ENCODE measurements at regions not wholly inside any gene's neighbourhood (a gene's known extent, or its start where the extent isn't known, plus 50 kb on each side); places are given as distances from the start of the nearest gene placed in this dataset.

DNA sequence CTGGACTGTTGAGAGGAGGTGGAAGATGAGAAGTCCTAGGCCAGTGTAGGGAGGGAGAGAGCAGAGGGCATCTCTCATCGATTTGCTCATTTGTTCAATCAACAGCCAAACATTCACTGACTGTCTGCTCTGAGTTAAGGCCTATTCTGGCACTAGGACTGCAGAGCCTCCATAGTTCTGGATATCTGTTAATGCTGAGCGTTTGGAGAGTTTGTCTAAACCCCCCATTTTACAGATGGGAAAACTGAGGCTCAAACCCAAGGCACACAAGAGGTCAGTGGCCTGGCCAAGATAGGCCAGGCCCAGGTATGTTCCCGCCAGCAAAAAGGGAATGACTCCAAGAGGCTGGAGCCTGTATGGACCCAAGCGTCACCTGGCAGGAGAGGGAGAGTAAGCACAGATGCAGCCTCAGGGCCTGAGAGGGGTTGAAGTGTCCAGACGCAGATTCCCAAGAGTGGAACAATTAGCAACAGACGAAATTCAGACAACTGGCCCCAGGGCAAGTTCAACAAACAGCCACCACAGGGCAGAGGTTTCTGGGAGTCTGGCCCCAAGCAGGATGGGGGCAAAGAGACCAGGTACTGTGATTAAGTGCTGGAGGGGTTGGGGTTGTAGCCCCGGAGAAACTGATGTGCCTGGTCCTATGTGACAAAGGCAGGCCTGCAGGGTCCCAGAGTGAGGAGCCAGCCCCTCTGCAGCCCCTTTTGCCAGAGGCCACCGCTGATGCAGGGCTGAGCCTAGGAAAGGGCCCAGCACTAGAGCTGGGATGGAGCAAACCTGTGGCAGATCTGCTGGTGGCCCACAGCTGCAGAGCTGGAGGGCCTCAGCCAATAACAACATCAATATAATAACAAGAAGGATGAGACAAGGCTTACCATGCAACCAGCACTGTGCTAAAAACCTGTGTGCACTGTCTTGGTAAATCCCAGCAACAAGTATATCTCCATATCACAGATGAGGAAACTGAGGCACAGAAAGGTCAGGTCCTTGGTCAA lies 245.1 kb upstream of the TLE3 start:
- no peak for DNase-seq

DNA sequence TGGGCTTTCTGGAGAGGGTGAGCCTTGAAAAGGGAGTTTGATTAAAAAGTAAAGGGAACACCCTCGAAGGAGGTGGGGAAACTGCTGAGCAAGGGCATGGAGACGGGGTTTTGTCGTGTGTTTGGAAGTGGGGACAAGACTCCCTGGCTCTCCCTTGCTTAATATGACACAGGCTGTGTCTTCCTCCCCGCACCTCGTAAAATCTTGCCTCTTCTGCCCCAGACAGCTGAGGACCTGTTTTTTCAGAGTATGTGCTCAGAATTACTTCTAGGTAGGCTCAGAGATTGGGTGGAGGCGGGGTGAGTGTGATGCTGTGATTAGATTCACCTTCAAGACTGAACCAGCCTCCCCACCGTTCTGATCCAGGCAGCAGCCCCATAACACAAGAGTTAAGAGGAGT lies 244.4 kb upstream of the TLE3 start:
- no peak for DNase-seq

DNA sequence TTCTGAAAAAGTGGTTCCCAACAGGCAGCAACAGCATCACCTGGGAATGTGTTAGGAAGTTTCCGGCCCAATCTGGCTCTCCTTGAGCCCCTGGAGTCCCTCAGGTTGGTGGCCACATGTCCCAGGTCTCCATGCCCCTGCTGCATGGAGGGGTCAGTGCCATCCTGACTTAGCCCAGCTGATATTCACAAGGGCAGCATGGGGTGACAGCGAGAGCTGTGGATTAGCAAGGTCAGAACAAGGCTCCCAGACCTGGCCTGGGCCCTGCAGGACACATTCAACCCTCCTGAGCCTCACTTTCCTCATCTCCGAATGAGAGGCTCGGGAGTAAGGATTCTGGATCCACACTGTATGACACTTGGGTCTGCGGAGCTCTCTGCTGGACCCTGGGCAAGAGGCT lies 243.8 kb upstream of the TLE3 start:
- no peak for DNase-seq

DNA sequence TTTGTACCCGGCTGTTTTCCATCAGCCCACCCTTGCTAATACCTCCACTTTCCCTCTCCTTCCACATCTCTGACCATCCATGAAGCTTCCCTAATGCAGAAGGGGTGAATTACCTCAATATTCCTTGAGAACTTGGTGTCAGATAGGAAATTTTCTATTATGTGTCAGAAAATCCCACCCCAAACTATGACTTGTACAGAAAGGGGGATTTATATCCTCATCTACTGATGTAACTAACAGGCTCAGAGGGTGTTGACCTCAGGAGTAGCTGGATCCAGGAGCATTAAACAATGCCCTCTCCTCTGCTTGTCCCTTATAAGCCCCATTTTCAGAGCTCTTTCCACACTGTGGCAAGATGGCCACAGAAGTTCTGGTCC lies 242.8 kb upstream of the TLE3 start:
- no peak for DNase-seq

DNA sequence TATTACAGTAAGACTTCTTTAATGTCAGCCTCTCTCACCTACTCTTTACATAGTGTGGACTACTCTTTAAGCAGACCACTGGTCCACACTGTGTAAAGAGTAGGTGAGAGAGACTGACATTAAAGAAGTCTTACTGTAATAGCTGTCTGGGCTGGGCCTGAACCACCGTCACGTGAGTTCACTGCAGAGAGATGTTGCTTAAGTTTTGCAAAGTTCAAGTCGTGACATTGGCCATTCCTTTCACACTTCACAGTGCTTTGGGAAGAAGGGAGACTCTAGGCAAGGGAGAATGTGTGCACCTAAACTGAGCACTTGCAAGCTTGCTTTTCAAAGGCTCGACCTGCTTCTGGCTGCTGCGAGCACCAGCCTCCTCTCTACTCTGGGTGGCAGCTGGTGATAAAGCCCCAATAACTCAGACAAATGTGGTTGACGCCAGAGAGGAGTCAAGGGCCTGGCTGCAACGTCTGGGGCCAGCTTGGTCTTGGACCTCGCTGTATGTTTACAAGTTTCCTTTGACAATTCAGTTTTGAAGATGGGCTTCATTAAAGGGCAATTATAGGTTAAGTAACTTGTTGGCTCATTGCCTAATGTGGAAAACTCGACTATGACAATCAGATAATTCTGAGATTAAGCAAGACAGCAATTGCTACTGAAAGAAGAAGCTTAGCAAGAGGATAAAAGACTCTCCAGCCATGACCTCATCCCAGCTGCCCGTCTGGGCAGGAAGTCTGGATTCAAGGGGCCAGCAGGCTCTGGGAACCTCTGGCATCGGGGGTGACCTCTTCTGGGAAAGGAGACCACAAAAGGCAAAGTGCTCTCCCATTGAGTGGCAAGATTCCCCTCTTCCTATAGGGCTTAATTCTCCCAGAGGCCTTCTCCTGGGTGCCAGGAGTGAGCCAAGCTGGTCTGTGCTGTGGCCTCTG lies 242.1 kb upstream of the TLE3 start:
- DNase-seq: no peak

DNA sequence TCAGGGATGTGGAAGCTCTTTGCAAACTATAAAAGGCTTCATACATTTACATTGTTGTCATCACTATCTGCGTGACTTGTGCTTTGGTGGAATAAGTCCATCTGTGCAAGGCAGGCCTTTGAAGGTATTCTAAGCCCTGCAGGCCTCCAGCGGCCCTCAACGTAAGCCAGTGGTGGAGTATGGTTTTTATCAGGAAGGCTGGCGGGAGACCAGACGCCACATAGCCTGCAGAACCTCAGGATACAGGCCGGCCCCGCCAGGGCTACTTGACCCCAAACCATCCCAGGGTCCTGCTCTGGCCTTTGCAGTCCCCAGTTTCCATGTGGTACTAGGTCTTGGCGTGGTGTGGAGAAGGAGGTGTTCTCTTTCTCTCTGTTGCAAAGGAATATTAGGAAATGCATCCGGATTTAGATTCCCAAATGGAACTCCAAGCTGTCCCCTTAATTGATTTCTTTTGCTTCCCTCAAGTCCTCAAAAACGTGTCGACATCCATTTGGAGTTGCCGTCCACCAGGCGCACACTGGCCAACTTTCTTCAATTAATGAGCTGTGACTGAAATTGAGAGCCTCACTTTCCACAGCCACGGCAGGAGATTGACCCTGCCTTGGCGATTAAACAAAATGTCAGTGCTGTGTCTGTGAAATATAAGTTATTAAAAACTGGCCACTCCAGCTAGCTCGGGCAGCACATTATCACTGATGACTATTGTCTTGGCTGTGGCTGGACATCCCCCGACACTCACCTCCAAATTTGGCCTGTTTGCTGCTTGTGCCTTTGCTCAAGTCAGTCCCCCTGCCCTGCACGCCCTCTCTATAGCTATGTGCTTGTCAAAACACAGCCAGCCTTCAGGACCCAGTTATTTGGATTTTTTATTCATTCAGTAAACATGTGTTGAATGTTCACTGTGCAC lies 239.8 kb upstream of the TLE3 start:
- no peak for DNase-seq

DNA sequence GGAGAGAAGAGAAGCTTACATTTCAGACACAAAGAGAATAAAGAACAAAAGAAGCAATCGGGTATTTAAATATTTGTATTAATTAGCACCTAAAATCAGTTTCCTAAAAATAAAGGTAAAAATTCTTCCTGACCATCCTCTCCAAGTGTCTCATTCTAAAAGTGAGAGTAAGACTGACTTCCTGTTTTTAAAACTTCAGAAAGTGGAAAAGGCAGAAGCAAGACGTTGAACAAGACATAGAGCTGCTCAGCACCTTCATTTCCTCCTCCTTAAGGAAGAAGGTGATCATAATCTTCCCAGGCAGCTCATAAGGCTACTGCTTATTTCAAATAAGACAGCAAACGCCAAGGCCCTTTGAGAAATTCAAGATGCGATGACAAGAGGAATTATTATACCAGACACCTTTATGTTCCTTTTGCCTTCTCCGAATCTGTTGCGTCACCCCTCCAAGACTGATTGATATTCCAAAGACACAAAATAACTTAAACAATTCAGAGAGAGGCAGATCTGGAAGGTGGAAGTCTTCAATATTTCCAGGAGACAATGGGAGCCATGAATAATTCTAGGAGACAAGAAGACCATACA lies 238.8 kb upstream of the TLE3 start:
- DNase-seq: no peak

DNA sequence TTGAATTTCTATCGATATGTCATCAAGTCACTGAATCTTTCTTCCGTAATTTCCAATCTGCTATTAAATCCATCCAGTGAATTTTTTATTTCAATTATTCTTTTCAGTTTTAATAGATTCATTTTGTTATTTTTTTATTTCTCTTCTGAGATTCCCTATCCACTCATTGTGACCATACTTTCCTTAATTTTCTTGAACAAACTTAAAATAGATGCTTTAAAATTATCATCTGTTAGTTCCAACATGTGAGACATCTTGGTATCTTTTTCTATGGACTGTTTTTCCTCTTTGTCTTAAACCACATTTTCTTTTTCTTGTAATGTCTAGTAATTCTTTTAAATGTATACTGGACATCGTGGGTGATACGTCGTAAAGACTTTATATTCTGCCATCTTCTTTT lies 236.6 kb upstream of the TLE3 start:
- no peak for DNase-seq

DNA sequence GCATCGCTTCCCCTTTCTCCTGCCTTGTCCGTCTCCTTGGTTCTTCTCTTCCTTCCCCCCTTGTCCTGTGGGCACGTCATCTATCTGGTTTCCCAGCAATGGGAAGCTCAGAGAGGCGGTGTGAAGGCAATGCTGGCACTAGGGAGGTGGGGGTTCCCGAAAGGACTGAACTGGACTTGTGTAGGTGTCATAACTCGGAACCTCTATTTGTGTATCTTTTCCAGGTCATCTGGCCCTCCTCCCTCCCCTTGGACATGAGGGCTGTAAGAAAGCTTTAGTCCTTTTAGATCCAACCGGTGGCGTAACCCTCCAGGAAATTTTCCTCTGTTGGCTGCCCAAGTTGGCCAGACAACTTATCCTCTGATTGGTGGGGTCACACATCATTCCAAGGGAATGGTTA lies 231.5 kb upstream of the TLE3 start:
- DNase-seq: no peak

DNA sequence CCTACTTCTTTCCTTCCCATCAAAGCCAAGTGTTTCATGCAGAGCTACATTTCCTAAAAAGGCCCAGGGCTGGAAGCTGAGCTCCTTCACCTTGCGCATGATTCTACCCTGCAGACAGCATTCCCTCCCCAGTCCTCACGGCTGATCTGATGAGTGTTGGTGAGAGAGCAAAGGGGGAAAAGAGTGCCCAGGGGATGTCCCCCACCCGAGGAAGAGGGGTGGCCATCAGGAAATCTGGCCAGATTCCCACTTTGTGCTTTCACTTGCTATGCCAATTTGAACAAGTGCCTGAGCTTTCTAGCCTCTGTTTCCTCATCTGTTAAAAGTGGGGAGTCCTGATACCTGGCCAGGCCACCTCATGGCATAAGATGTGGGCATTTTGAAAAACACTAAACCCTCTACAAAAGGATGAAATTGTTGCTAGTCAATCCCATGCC lies 231.0 kb upstream of the TLE3 start:
- no peak for DNase-seq

DNA sequence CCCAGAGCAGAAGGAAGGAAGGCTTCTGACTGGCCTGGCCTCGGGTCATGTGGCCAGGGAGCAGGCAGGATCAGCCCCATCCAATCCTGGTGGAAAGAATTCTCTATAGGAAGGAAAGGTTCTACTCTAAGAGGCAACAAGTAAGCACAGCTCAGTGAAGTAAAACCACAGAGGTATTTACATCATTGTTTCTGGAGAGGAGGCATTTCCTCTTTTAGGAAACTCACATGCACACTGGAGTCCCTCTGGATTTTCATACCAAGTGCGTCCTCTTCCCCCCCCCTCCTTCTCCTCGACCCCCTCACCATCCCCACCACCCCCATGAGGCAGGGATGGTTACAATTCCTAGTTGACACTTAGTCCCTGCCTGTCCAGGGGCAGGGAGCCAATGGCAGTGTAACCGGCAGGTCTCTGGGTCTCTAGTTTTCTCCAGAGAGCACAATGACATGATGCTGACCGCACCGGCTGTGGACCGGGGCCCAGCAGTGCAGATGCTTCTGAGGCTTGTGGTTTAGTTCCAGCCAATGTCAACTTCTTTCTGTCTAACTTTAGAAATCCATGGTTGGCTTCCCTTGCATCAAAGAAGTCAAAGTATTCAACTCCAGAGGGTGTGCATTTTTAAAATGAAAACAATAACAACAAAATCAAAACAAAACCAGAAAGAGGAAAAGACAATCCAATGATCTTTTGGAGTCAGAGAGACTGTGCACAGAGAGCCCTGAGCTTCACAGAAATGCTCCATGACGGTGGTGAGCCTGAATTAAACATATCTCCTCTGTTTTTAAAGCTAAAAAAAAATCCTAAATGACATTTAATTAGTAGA lies 230.3 kb upstream of the TLE3 start:
- peak; percentile 96 for DNase-seq

DNA sequence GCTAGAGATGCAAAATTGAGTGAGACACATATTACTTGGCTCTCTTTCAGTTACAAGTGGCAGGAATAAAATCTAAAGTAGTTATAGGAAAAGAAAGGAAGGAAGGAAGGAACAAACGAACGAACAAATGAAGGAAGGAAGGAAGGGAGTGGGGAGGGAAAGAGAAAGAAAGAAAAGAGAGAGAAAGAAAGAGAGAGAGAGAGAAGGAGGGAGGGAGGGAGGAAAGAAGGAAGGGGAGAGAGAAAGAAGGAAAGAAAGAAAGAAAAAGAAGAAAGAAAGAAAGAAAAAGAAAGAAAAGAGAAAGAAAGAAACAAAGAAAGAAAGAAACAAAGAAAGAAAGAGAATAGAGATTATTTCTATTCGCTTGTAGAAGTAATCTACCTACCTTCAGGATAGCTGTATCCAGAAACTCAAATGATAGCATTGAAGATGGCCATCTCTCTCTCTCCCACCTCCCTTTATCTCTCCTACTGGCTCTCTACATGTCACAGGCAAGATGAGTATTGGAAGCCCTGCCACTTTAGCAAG lies 229.7 kb upstream of the TLE3 start:
- no peak for DNase-seq

DNA sequence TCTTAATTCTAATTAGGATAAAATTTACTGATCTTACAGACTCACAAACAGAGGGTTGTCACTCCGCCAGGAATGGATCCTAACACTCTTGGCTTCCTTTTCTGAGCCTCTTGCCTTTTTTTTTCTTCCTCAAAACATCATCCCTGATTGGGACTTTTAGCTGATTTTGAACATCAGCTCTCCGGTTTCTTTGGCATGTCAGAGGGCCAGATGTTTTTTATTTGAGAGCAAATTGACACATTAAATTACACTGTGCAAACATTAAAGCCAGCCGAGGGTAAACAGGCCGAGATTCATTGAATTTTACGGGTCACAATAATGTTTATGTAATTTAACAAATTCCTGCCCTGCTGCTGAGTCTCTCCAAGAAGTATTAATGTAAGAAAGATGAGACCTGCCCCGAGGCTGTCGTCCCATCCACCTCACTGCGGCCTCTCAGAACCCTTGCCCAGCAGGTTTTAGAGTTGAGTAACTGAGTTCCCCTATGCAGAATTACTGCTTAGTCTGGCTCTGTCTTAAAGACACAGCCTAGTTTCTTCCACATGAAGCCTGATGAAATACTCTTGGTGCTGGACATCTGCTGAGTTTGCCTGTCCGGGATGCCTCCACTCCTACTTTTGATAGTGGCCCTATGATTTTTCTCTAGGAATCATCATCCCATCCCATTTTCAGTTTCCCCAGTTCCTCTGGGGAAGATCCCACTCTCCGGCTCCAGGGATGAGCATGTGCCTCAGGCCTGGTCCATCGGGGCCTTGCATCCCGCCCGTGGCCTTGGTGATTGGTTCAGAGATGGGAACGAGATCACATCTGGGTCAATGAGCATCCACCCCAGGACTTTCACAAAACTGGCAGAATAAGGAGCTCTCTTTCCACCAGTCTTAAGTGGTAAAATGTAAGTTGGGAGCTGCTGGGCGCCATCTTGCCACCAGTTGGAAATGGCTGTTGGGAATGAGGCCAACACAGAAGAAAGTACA lies 226.6 kb upstream of the TLE3 start:
- DNase-seq: peak; percentile 83

DNA sequence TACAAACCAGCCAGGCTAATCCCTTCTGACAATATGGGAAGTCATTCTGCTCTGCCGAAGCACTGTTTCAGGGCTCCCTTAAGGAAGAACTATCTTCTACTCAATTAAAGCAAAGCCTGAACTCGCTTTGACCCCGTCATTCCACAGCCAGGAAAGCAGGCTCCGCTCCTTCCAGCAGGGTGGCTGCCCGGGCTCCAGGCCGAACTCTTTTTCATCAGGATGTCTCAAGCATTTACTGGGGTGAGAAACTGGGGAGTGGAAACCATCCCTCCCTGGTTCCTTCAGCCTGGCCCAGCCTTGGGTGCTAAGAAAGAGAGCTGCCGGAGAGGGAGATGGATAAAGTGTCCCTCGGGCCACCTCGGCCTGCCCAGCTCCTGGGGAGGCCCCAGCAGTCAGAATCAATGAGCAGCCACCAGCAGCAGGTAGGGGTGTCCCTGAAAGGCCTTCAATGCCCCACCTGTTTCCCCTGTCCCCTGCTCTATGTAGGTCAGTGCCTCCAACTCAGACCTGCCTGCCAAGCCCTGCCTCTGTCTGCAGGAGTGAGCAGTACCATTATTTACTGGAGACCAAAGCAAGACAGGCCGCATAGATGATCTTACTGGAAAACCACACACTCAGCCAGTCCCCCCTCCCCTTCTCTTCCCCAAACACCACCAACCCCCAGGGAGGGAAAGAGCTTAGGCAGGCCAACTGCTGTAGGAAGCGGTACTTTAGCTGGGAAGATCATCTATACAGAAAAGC lies 225.6 kb upstream of the TLE3 start:
- DNase-seq: peak; percentile 74

DNA sequence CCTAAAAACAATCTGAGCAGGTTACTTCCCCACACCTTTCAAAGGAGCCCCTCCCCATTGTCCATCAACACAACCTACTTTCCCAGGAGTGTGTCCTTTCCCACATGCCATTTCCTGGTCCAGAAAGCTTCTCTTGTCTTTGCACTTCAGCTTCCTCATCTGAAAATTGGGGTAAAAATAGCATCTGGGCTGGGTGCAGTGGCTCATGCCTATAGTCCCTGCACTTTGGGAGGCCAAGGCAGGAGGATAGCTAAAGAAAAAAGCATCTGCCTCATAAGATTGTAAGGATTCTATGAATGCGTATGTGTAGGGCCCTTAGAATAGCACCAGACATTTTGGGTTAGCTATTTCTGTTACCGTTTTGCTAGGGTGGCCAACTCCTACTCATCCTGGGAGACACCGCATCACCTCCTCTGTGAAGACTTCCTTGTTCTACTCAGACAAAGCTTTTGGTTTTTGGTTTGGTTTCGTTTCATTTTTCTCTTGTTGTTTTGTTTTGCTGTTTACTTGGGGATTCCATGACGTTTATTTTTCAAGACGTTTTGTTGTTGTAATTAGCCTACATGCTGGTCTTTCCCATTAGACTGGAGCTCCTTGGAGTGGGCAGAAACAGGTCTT lies 224.4 kb upstream of the TLE3 start:
- no peak for DNase-seq

DNA sequence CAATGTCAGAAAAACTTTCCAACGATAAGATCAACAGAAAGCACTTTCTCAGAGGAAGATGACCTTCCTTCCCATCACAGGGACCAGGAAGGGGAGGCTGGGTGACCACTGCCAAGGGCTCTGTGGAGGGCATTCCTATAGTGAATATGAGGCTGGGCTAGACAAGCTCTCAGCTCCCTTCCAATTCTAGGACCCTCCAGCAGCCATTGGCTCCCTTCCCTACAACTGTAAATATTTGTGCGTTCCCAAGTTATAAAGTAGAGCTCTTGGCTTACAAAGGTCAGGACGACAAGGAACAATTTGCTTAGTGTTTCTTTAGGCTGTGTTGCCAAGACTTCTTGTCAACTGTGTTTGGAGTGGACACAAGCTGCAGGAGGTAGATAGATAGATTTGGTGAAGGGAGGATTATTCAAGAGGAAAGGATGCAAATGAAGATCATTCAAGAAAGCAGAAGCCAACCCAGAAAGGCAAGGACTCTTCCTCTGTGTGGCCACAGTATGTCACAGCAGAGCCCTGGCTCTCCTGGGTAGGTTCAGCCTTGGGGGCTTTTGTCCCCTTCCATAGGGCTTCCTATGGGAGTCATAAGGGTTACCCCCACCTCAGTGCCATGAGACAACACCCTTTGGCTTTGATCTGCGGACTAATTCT lies 223.6 kb upstream of the TLE3 start:
- DNase-seq: no peak

DNA sequence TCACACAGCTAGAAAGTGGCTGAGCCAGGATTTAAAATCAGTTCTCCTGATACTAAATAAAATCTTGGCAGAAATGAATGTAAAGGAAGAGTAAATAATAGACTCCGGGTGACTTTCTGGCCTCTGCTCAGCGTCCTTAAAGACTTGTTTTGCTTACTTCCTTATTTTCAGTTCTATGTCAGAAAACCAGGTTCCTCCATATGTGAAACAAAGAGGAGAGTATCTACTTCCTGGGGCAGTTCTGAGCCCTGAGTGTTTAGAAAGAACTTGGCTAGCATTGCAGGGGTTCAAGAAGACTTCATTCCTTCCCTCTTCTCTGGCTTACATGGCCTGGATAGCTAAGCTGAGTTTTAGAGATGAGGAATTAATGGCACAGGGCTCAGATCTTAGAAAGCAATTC lies 222.8 kb upstream of the TLE3 start:
- no peak for DNase-seq

DNA sequence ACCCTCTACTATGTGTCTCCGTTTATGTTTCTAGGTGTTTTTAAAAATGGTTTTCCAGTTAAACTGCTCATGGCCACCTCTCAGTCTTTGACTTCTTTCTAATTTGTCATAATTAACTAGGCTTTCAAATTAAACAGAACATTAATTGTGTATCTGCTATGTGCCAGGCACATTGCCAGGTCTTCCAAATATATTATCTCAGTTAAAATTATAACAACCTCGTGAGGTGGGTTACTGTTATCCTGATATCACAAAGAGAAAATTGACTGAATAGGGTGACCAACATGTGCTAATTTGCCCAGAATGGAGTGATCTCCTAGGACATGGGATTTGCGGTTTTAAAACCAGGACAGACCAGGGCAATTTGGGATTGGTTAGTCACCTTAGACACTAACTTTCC lies 222.4 kb upstream of the TLE3 start:
- no peak for DNase-seq

Measured in fibroblast of skin of scalp (primary cell).